ENCODE measurements at regions not wholly inside any gene's neighbourhood (a gene's known extent, or its start where the extent isn't known, plus 50 kb on each side); places are given as distances from the start of the nearest gene placed in this dataset.

DNA sequence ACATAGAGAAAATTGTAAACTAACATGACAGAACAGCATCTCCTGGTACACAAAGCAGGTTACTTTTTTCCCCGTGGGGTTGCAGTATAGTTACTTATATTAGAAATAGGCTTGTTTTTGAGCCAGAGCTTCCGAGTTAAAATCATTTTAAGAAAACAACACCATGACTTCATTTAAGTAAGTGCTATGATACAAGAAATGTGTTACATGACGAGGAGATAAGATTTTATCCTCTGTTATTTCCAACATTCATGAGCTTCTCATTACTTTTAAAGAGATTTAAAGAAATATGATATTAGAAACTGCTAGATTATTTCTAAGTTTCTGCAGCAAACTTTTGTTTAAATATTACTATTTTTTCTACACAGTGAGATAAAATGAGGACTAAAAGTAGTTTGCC lies 968.7 kb downstream of the GATA3 start:
- TF ChIP-seq POLR2AphosphoS5 (IDR thresholded peaks at IDR 0.05) = no peak
- TF ChIP-seq, protein P1, sequence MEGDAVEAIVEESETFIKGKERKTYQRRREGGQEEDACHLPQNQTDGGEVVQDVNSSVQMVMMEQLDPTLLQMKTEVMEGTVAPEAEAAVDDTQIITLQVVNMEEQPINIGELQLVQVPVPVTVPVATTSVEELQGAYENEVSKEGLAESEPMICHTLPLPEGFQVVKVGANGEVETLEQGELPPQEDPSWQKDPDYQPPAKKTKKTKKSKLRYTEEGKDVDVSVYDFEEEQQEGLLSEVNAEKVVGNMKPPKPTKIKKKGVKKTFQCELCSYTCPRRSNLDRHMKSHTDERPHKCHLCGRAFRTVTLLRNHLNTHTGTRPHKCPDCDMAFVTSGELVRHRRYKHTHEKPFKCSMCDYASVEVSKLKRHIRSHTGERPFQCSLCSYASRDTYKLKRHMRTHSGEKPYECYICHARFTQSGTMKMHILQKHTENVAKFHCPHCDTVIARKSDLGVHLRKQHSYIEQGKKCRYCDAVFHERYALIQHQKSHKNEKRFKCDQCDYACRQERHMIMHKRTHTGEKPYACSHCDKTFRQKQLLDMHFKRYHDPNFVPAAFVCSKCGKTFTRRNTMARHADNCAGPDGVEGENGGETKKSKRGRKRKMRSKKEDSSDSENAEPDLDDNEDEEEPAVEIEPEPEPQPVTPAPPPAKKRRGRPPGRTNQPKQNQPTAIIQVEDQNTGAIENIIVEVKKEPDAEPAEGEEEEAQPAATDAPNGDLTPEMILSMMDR (IDR thresholded peaks at IDR 0.05) = no peak
